Bronchial epithelial cell (primary cell): ENCODE measurements at regions not wholly inside any gene's neighbourhood (a gene's known extent, or its start where the extent isn't known, plus 50 kb on each side); places are given as distances from the start of the nearest gene placed in this dataset.

Experiments used
- DNase-seq: peaks from one replicate; pipeline ENCODE4 v3.0.0-alpha.2; 2010; ENCODE audit warnings: low read depth
- FAIRE-seq: peaks from 2 replicates; lab custom pipeline; 2011; peaks lifted over from hg19 to GRCh38; lab: Jason Lieb, UNC
- H3K27me3 ChIP-seq: 2 replicates; pipeline ENCODE4 v1.5.1; 2011; ENCODE audit warnings: low read length; ENCODE audit not compliant: control insufficient read depth, insufficient read depth
- H3K36me3 ChIP-seq: 2 replicates; pipeline ENCODE4 v1.5.1; 2011; ENCODE audit warnings: low read length; ENCODE audit not compliant: control insufficient read depth, insufficient read depth
- H3K4me3 ChIP-seq: 2 replicates; pipeline ENCODE4 v1.5.1; 2011; ENCODE audit warnings: mild to moderate bottlenecking, low read depth, low read length, control low read depth
- CTCF ChIP-seq: IDR thresholded peaks from 2 replicates; pipeline ENCODE4 v1.5.1; 2011; ENCODE audit warnings: mild to moderate bottlenecking, moderate library complexity, low read length, control low read depth, inconsistent platforms; ENCODE audit not compliant: insufficient read depth, severe bottlenecking

- Histone ChIP-seq H3K36me3 (no peaks in the 10 kb centered on the region), H3K27me3 (no peaks in the 10 kb centered on the region), H3K4me3 (no peak overlapping the region)
- no peak for FAIRE-seq
- TF ChIP-seq CTCF = no peak
- no peak for DNase-seq
These were observed 1085.4 kb upstream of the INTU start for GRCh38 chr4:126547352-126547751.

DNA sequence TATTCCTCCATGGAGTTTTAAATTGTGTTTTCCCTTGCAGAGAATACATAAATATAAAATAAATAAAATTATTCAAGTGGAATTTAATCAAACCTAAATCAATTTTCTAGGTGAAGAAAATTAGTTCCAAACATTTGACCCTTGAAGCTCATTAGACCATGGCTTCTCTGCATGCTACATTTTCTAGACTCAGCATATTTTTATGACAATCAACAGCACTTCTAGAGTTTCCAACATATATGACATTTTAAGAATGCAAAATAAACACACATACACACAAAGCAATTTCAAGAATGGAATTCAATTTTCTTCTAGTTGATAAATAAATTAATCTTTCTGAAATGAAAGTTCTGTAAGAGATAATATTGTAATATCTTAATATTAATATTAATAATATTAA is 1083.9 kb upstream of the INTU start:
- DNase-seq (no peak), FAIRE-seq (no peak)
- H3K36me3 ChIP-seq = no peaks in the 10 kb centered on the region
- no peak overlapping the region for H3K4me3 ChIP-seq
- no peak for TF ChIP-seq CTCF
- H3K27me3 ChIP-seq = no peaks in the 10 kb centered on the region

DNA sequence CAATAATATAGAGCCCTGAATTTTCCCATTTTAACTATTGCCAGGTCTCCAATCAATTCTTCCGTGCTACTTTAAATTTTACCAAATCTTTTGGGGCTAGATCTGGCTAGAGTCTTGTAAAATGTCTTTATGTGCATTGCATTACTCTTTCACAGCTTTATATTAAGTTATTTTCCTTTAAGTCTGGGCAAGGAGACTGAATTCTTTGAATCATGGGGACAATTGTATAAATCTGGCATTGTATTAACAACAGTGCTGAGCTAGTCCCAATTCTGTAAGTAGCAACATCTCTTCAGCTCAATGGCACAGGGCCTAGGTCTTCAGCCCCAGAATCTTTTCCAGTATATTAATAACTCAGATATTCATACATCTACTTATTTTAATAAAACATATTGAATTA is 1080.4 kb upstream of the INTU start:
- no peak for DNase-seq
- FAIRE-seq = no peak
- no peak for TF ChIP-seq CTCF
- Histone ChIP-seq H3K27me3 (no peaks in the 10 kb centered on the region), H3K4me3 (no peak overlapping the region), H3K36me3 (no peaks in the 10 kb centered on the region)

DNA sequence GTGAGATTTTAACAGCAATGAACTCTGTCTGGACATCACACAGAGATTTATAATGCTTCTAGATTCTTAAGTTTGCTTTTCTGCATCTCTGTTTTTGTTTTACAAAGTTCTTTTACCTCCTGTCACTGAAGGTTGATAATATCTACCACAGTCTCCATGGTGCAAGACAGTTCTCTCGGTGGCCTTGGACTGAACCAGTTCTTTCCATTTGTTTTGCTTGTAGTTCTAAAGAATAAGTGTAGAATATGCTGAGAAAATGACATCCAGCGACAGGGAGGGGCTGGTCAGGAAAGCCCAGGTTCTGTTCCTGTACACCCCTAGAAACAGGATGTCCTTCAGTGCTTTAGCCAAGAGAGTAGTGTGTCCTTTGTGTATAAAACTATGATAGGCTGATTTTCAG is 1079.5 kb upstream of the INTU start:
- no peak for TF ChIP-seq CTCF
- no peak for FAIRE-seq
- no peak for DNase-seq
- Histone ChIP-seq H3K36me3 (no peaks in the 10 kb centered on the region), H3K4me3 (no peak overlapping the region), H3K27me3 (no peaks in the 10 kb centered on the region)

DNA sequence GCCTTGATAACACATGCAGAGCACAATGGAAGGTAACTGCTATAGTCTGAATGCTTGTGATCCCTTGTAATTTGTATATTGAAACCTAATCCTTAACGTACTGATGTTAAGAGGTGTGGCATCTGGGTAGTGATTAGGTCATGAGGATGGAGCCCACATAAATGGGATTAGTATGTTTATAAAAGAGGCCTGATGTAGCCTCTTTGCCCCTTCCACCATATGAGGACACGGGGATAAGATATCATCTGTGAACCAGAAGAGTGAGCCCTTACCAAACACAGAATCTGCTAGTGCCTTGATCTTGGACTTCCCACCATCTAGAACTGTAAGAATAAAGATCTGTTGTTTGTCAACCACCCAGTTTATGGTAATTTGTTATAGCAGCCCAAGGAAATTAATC is 1074.2 kb upstream of the INTU start:
- DNase-seq = no peak
- no peak for TF ChIP-seq CTCF
- no peaks in the 10 kb centered on the region for H3K36me3 ChIP-seq
- no peak for FAIRE-seq
- H3K27me3 ChIP-seq = no peaks in the 10 kb centered on the region
- H3K4me3 ChIP-seq = no peak overlapping the region

- Histone ChIP-seq H3K27me3 (no peaks in the 10 kb centered on the region), H3K4me3 (no peak overlapping the region), H3K36me3 (no peaks in the 10 kb centered on the region)
- DNase-seq = no peak
- no peak for FAIRE-seq
- no peak for TF ChIP-seq CTCF
These were observed 1072.8 kb upstream of the INTU start for GRCh38 chr4:126559961-126560360.
